ENCODE measurements at regions not wholly inside any gene's neighbourhood (a gene's known extent, or its start where the extent isn't known, plus 50 kb on each side); places are given as distances from the start of the nearest gene placed in this dataset.
"Not testable (repeated sequence)": the region's sequence is repeated elsewhere in the genome, so short reads cannot be mapped to it uniquely, and the experiment has no call there.

DNA sequence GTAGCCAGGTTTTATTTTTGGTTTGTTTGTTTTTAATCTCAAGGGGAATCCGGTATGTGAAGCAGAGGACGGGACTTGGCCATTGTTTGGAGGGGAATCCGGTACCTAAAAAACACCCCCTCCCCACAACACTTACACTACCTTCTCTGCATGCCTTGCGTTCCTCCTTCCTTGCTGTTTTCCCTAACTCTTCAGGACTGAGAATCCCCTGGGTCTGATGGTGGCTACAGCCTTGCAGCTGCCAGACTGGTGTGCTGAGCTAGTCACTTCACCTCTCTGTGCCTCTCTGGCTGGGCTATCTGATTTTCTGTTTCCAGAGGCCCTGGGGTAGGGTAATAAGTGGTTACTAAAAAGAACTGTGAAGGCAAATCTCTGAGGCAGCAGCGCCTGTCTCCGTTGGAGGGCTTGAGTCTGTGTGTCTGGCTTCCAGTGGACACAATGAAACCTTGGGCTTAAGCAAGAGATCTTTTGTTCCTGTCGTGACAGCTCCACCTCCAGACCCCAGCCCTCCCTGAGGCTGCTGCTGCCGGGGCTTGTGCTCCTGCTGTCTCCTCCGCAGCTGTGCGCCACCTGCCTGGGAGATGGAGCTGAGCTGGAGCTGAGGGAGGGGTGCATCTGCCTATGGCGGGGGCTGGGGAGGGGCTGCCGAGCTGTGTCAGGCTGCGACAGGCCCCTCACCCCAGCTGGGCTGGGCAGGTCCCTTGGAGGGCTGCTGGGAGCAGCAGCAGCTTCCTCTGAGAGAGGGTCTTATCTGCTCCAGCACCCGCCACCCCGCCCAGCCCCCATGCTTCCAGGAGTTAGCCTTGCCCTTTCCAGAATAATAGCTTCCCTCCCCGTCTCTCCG lies 65.8 kb upstream of the CCDC167 start:
- Histone ChIP-seq H3K4me3 (ENCODE audit: low read depth, low read length) (peak overlapping the region; percentile 65), H3K4me1 (peaks cover 28% of the 10 kb centered on the region)
- peak; percentile 93 for DNase-seq

DNA sequence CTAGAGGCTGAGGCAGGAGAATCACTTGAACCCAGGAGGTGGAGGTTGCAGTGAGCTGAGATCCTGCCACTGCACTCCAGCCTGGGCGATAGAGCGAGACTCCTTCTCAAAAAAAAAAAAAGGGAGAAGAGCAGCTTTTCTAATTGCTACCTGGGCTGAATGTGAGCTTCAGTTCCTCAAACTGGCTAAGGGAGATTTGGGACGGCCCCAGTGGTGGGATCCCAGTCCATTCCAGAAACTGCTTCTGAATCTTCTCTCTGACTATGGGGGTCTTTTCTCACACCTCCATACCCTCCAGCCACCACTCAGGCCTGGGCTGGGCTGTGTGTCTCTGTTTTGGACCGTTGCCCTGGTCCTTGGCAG lies 63.2 kb upstream of the CCDC167 start:
- not testable (repeated sequence) for H3K36me3 ChIP-seq; H3K4me3 ChIP-seq (ENCODE audit: low read depth, low read length); DNase-seq; H3K9me3 ChIP-seq; H3K27me3 ChIP-seq
- peaks cover 22% of the 10 kb centered on the region for H3K4me1 ChIP-seq

More for the DNA sequence above, 65.8 kb upstream of the CCDC167 start:
- no peaks in the 10 kb centered on the region for H3K9me3 ChIP-seq
- H3K27me3 ChIP-seq: no peaks in the 10 kb centered on the region
- TF ChIP-seq, protein P1, sequence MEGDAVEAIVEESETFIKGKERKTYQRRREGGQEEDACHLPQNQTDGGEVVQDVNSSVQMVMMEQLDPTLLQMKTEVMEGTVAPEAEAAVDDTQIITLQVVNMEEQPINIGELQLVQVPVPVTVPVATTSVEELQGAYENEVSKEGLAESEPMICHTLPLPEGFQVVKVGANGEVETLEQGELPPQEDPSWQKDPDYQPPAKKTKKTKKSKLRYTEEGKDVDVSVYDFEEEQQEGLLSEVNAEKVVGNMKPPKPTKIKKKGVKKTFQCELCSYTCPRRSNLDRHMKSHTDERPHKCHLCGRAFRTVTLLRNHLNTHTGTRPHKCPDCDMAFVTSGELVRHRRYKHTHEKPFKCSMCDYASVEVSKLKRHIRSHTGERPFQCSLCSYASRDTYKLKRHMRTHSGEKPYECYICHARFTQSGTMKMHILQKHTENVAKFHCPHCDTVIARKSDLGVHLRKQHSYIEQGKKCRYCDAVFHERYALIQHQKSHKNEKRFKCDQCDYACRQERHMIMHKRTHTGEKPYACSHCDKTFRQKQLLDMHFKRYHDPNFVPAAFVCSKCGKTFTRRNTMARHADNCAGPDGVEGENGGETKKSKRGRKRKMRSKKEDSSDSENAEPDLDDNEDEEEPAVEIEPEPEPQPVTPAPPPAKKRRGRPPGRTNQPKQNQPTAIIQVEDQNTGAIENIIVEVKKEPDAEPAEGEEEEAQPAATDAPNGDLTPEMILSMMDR (IDR thresholded peaks at IDR 0.05; ENCODE audit: low read depth, low read length): peak; percentile 51
- no peaks in the 10 kb centered on the region for H3K36me3 ChIP-seq

DNA sequence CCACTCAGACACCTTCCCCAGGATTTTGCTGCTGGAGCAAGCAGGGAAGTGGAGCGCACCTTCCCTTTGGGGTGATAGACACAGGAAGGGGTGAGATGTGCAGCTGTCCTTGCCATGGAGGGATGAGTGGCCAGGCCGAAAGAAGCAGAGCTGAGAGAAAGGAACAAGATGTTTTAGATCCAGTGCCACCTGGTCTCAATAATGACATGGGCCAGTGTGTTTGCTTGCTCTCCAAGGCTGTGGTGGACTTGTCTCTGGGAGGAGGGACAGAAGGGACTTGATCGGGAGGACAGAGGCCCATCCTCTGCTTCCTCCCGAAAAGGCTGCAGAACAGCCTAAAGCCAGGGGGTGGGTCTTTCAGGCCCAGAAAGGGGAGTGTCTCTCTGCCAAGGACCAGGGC lies 61.7 kb upstream of the CCDC167 start:
- Histone ChIP-seq H3K36me3 (no peaks in the 10 kb centered on the region), H3K9me3 (no peaks in the 10 kb centered on the region), H3K27me3 (no peaks in the 10 kb centered on the region), H3K4me1 (peaks cover 26% of the 10 kb centered on the region), H3K4me3 (ENCODE audit: low read depth, low read length) (no peak overlapping the region)
- TF ChIP-seq, protein P1 (IDR thresholded peaks at IDR 0.05; ENCODE audit: low read depth, low read length): no peak
- no peak for DNase-seq

DNA sequence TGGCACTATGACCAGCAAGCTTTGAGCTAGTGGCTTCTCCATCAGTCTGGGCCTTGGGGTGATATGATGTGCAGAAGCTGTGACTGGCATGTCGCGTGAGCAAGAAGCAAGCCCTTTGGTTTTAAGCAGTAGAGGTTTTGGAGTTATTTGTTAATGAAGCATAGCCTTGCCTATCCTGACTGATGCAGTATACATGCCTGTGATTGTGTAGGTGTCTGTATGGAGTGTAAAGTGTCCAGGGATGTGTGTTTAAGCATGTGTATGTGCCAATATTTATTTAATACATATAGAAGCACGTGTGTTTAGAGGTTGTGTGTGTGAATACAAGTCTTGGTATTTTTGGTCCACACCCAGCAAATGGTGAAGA lies 61.0 kb upstream of the CCDC167 start:
- Histone ChIP-seq H3K36me3 (no peaks in the 10 kb centered on the region), H3K27me3 (no peaks in the 10 kb centered on the region), H3K4me1 (peaks cover 25% of the 10 kb centered on the region), H3K4me3 (ENCODE audit: low read depth, low read length) (no peak overlapping the region), H3K9me3 (no peaks in the 10 kb centered on the region)
- DNase-seq: no peak
- TF ChIP-seq, protein P1 (IDR thresholded peaks at IDR 0.05; ENCODE audit: low read depth, low read length): no peak

DNA sequence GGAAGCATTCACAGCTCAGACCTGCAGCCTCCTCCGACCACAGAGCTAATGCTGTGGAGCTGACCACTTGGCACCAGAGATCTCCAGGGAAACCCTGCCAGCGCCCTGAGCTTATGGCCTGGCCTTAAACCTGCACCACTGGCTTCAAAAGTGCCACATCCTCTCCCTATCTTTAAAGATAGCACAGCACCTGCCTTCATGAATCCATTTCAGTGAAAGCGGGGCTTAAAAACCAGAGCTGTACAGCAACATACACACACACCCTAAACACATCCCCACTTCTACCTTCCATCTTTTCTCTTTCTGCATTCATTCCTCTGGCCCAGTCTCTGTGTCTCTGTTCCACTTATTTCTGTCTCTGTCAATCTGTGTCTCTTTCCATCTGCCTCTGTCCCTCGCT lies 59.8 kb upstream of the CCDC167 start:
- DNase-seq: no peak
- Histone ChIP-seq H3K4me3 (ENCODE audit: low read depth, low read length) (no peak overlapping the region), H3K36me3 (no peaks in the 10 kb centered on the region), H3K4me1 (peaks cover 21% of the 10 kb centered on the region), H3K27me3 (no peaks in the 10 kb centered on the region), H3K9me3 (no peaks in the 10 kb centered on the region)
- TF ChIP-seq, protein P1 (IDR thresholded peaks at IDR 0.05; ENCODE audit: low read depth, low read length): no peak

DNA sequence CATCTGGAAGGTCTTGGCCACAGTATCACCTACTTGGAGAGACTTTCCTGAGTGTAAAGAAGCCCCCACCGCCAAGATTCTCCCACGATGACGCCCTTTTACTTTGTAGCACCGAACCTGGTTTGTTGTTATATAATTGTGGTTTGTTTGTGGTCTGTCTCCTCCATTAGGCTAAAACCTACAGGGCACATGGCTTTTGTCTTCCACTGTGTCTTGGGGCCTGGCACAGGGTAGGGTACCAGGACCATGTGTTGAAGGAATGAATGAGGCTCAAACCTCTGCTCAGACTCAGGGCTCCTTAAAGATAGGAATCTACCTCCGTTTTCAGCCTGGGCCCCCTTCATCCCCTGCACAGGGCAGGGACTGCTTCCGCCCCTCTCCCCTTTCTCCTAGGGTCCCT lies 59.4 kb upstream of the CCDC167 start:
- no peak overlapping the region for H3K4me3 ChIP-seq (ENCODE audit: low read depth, low read length)
- no peaks in the 10 kb centered on the region for H3K36me3 ChIP-seq
- peaks cover 19% of the 10 kb centered on the region for H3K4me1 ChIP-seq
- TF ChIP-seq, protein P1 (IDR thresholded peaks at IDR 0.05; ENCODE audit: low read depth, low read length): no peak
- DNase-seq: no peak
- no peaks in the 10 kb centered on the region for H3K9me3 ChIP-seq
- H3K27me3 ChIP-seq: no peaks in the 10 kb centered on the region

All from BE2C (cell line).